ENCODE measurements at regions not wholly inside any gene's neighbourhood (a gene's known extent, or its start where the extent isn't known, plus 50 kb on each side); places are given as distances from the start of the nearest gene placed in this dataset.
"Not testable (repeated sequence)": the region's sequence is repeated elsewhere in the genome, so short reads cannot be mapped to it uniquely, and the experiment has no call there.

DNA sequence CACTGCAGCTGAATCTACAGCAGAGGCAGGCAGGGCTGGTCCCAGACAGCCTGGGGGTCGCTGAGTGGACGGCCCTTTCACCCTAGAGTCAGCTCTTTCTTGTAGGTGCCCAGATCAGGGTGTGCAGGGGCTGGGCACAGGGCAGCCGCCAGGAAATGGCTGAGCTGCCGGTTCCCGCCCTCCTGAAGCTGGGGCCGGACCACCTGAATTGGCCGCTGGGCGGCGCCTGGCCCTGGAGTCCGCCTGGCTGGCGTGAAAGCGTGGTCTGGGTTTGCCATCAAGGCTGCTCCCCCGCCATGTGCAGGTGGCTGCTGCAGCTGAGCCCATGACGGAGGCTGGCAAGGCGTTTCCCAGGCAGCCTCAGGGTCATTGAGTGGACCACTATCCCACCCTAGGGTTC lies 85.7 kb downstream of the POTEM start:
- not testable (repeated sequence) for H3K27me3 ChIP-seq (ENCODE audit: insufficient read depth, low read length)

DNA sequence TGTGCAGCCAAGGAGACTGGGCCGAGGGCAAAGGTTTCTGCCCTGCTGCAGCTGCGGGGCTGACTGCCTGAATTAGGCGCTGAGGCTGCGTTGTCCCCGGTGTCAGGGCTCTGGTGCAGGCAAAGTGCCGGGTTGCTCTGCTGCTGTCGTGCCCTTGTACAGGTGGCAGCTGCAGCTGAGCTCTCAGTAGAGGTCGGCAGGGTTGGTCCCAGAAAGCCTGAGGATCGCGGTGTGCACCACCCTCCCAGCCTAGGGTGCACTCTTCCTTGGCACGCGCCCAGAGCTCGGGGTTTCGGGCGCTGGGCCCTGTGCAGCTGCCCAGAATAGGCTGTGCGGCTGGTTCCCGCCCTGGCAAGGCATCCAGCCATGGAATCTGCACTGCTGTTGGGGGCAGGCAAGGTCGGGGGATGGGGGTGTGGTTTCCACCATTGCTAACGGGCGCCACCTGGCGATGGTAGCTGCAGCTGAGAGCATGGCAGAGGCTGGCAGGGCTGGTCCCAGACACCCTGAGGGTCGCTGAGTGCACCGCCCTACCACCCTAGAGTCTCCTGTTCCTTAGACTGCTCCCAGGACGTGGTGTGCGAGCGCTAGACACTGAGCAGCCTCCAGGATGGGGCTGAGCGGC lies 86.3 kb downstream of the POTEM start:
- H3K4me2 ChIP-seq (ENCODE audit: low read length); H3K4me1 ChIP-seq (ENCODE audit: insufficient read depth, low read length, severe bottlenecking); H4K20me1 ChIP-seq (ENCODE audit: insufficient read depth, low read length); H3K9ac ChIP-seq (ENCODE audit: low read length); H3K4me3 ChIP-seq (ENCODE audit: low read depth, low read length, poor library complexity, severe bottlenecking); H3K9me2 ChIP-seq (ENCODE audit: low read depth, low read length); H2AFZ ChIP-seq (ENCODE audit: low read length); H3K36me3 ChIP-seq (ENCODE audit: insufficient read depth, low read length); H3K9me3 ChIP-seq (ENCODE audit: low read length); H3K79me2 ChIP-seq (ENCODE audit: insufficient read depth, low read length); H3K27ac ChIP-seq (ENCODE audit: low read depth, low read length, poor library complexity, severe bottlenecking); H3K27me3 ChIP-seq (ENCODE audit: insufficient read depth, low read length); H3F3A ChIP-seq (ENCODE audit: insufficient read depth, low read length): not testable (repeated sequence)

More for the DNA sequence above, 85.7 kb downstream of the POTEM start:
- not testable (repeated sequence) for H3K4me1 ChIP-seq (ENCODE audit: insufficient read depth, low read length, severe bottlenecking); H3K9ac ChIP-seq (ENCODE audit: low read length); H3K4me2 ChIP-seq (ENCODE audit: low read length); H3K36me3 ChIP-seq (ENCODE audit: insufficient read depth, low read length); H2AFZ ChIP-seq (ENCODE audit: low read length); H3F3A ChIP-seq (ENCODE audit: insufficient read depth, low read length); H3K79me2 ChIP-seq (ENCODE audit: insufficient read depth, low read length); H4K20me1 ChIP-seq (ENCODE audit: insufficient read depth, low read length); H3K9me3 ChIP-seq (ENCODE audit: low read length); H3K4me3 ChIP-seq (ENCODE audit: low read depth, low read length, poor library complexity, severe bottlenecking); H3K27ac ChIP-seq (ENCODE audit: low read depth, low read length, poor library complexity, severe bottlenecking); H3K9me2 ChIP-seq (ENCODE audit: low read depth, low read length)

DNA sequence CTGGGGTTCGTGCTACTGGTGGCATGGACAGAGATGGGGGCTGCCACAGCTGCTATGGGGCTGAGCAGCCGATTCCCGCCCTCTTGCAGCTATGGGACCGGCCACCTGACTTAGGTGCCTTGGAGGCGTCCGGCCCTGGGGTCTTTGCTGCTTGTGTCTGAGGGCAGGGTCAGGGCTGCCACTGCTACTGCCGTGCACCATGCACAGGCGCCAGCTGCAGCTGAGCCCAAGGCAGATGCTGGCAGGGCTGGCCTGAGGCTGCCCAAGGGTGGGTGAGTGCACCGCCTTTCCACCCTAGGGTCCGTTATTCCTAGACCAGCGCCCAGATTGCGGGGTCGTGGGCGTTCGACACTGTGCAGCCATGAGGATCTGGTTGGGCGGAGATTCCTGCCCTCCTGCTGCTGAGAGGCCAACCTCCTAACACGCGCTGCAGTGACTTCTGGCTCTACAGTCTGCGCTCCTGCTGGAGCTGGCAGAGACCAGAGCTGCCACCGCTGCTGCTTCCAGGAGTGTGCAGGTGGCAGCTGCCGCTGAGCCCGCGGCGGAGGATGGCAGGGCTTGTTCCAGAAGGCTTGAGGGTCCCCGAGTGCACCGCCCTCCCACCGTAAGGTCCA lies 87.0 kb downstream of the POTEM start:
- H3K27me3 ChIP-seq (ENCODE audit: insufficient read depth, low read length); H3K4me3 ChIP-seq (ENCODE audit: low read depth, low read length, poor library complexity, severe bottlenecking); H3K9me2 ChIP-seq (ENCODE audit: low read depth, low read length); H3K9me3 ChIP-seq (ENCODE audit: low read length); H3K4me2 ChIP-seq (ENCODE audit: low read length); H3K9ac ChIP-seq (ENCODE audit: low read length); H2AFZ ChIP-seq (ENCODE audit: low read length); H4K20me1 ChIP-seq (ENCODE audit: insufficient read depth, low read length); H3K27ac ChIP-seq (ENCODE audit: low read depth, low read length, poor library complexity, severe bottlenecking); H3K4me1 ChIP-seq (ENCODE audit: insufficient read depth, low read length, severe bottlenecking); H3F3A ChIP-seq (ENCODE audit: insufficient read depth, low read length); H3K36me3 ChIP-seq (ENCODE audit: insufficient read depth, low read length); H3K79me2 ChIP-seq (ENCODE audit: insufficient read depth, low read length): not testable (repeated sequence)

DNA sequence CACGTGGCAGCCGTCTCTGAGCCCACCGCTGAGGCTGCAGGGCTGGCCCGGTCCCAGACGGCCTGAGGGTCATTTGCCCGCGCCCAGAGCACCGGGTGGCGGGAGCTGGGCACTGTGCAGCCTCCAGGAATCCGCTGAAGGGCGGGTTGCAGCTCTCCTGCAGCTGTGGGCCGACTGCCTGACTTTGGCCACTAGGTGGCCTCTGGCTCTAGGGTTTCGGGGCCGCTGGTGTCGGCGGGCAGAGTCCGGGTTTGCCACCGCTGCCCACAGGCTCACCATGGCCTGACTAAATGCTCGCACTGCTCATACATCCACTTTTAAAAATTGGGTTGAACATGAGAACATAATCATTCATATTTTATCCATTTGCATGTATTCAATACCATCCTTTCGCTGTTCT lies 87.7 kb downstream of the POTEM start:
- H3K36me3 ChIP-seq (ENCODE audit: insufficient read depth, low read length); H4K20me1 ChIP-seq (ENCODE audit: insufficient read depth, low read length); H3K9ac ChIP-seq (ENCODE audit: low read length); H3K4me1 ChIP-seq (ENCODE audit: insufficient read depth, low read length, severe bottlenecking); H3K4me3 ChIP-seq (ENCODE audit: low read depth, low read length, poor library complexity, severe bottlenecking); H2AFZ ChIP-seq (ENCODE audit: low read length); H3K27ac ChIP-seq (ENCODE audit: low read depth, low read length, poor library complexity, severe bottlenecking); H3K27me3 ChIP-seq (ENCODE audit: insufficient read depth, low read length); H3K9me3 ChIP-seq (ENCODE audit: low read length); H3K9me2 ChIP-seq (ENCODE audit: low read depth, low read length); H3K4me2 ChIP-seq (ENCODE audit: low read length); H3K79me2 ChIP-seq (ENCODE audit: insufficient read depth, low read length); H3F3A ChIP-seq (ENCODE audit: insufficient read depth, low read length): not testable (repeated sequence)

DNA sequence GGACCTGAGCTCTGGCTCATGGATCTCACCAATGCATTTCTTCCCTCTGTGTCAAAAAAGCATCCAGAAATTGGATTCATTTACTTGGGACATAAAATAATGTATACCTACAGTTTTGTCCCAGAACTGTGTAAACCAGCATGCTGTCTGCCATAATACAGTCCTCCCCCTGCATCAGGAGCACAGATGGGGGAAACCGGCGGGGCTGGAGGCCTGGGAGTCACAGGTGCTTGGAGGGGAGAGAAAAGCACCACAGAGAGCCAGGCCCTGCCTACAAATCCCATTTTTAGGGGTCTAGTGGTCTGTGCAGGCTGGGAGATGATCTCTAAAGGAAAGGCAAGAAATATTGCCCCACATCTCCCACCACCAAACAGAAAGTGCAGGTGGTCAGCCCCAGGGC lies 91.8 kb downstream of the POTEM start:
- H4K20me1 ChIP-seq (ENCODE audit: insufficient read depth, low read length); H3K4me1 ChIP-seq (ENCODE audit: insufficient read depth, low read length, severe bottlenecking); H3K27ac ChIP-seq (ENCODE audit: low read depth, low read length, poor library complexity, severe bottlenecking); H3F3A ChIP-seq (ENCODE audit: insufficient read depth, low read length); H3K9me2 ChIP-seq (ENCODE audit: low read depth, low read length); H3K9ac ChIP-seq (ENCODE audit: low read length); H3K79me2 ChIP-seq (ENCODE audit: insufficient read depth, low read length); H3K27me3 ChIP-seq (ENCODE audit: insufficient read depth, low read length); H3K9me3 ChIP-seq (ENCODE audit: low read length); H3K36me3 ChIP-seq (ENCODE audit: insufficient read depth, low read length); H3K4me2 ChIP-seq (ENCODE audit: low read length); H2AFZ ChIP-seq (ENCODE audit: low read length); H3K4me3 ChIP-seq (ENCODE audit: low read depth, low read length, poor library complexity, severe bottlenecking): not testable (repeated sequence)

- not testable (repeated sequence) for H2AFZ ChIP-seq (ENCODE audit: low read length); H3K9me2 ChIP-seq (ENCODE audit: low read depth, low read length); H3K9ac ChIP-seq (ENCODE audit: low read length); H3K9me3 ChIP-seq (ENCODE audit: low read length); H3K4me3 ChIP-seq (ENCODE audit: low read depth, low read length, poor library complexity, severe bottlenecking); H3K36me3 ChIP-seq (ENCODE audit: insufficient read depth, low read length); H4K20me1 ChIP-seq (ENCODE audit: insufficient read depth, low read length); H3K27me3 ChIP-seq (ENCODE audit: insufficient read depth, low read length); H3K4me1 ChIP-seq (ENCODE audit: insufficient read depth, low read length, severe bottlenecking); H3K4me2 ChIP-seq (ENCODE audit: low read length); H3F3A ChIP-seq (ENCODE audit: insufficient read depth, low read length); H3K27ac ChIP-seq (ENCODE audit: low read depth, low read length, poor library complexity, severe bottlenecking); H3K79me2 ChIP-seq (ENCODE audit: insufficient read depth, low read length)
Measured at GRCh38 chr14:19061689-19062450, 94.6 kb downstream of the POTEM start.

- not testable (repeated sequence) for H3K27me3 ChIP-seq (ENCODE audit: insufficient read depth, low read length); H3K9me3 ChIP-seq (ENCODE audit: low read length); H3K4me1 ChIP-seq (ENCODE audit: insufficient read depth, low read length, severe bottlenecking); H3K4me2 ChIP-seq (ENCODE audit: low read length); H3K79me2 ChIP-seq (ENCODE audit: insufficient read depth, low read length); H3K9ac ChIP-seq (ENCODE audit: low read length); H3K27ac ChIP-seq (ENCODE audit: low read depth, low read length, poor library complexity, severe bottlenecking); H3F3A ChIP-seq (ENCODE audit: insufficient read depth, low read length); H3K4me3 ChIP-seq (ENCODE audit: low read depth, low read length, poor library complexity, severe bottlenecking); H3K9me2 ChIP-seq (ENCODE audit: low read depth, low read length); H2AFZ ChIP-seq (ENCODE audit: low read length); H4K20me1 ChIP-seq (ENCODE audit: insufficient read depth, low read length); H3K36me3 ChIP-seq (ENCODE audit: insufficient read depth, low read length)
Measured at GRCh38 chr14:19068957-19069356, 101.7 kb downstream of the POTEM start.

Data from OCI-LY1 (cell line).